OCI-LY7 (cell line): ENCODE measurements at regions not wholly inside any gene's neighbourhood (a gene's known extent, or its start where the extent isn't known, plus 50 kb on each side); places are given as distances from the start of the nearest gene placed in this dataset.

ENCODE experiments used
- CTCF ChIP-seq: fragments of 200-600 bp; sonication (generic); conservative IDR thresholded peaks from 2 replicates; pipeline ENCODE4 v1.5.1; 2014; ENCODE audit warnings: mild to moderate bottlenecking, antibody characterized with exemption, low read length, moderate library complexity, mixed read lengths
- EZH2phosphoT487 ChIP-seq: fragments of 200-600 bp; sonication (generic); IDR thresholded peaks from 2 replicates; pipeline ENCODE4 v1.6.1; 2018; ENCODE audit warnings: low read depth, borderline replicate concordance, mild to moderate bottlenecking, mixed run types, antibody characterized with exemption, low read length, moderate library complexity, mixed read lengths

GRCh38 chr4:189765736-189766135, 174.9 kb upstream of the FRG1 start:
- TF ChIP-seq CTCF, result no peak
- TF ChIP-seq EZH2phosphoT487, result no peak
